ENCODE measurements at regions not wholly inside any gene's neighbourhood (a gene's known extent, or its start where the extent isn't known, plus 50 kb on each side); places are given as distances from the start of the nearest gene placed in this dataset.

DNA sequence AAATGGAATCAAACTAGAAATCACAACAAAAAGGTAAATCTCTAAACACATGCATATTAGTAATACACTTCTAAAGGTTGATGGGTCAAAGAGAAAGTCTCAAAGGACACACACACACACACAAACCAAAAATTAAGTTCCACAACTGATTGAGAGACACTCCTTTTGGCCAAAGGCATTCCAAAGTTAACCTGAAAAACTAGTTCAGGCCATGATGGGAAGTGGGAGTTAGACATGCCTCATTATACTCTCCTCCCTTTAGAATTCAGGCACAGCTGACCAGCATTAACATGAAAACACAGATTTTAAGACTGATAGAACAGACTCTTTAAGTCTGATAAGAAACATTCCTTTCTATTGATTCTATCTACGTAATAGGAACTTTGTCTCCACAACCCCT is 332.4 kb upstream of the IGFBP3 start:
- ATAC-seq (no peak), FAIRE-seq (no peak), DNase-seq (ENCODE audit: low read depth, low spot score) (no peak)
- ChIA-PET POLR2A (no interaction called here), SMC1A (ENCODE audit: uncharacterized antibody, unreplicated experiment) (no interaction called here), RAD21 (ENCODE audit: unreplicated experiment) (no interaction called here), CTCF (no interaction called here)
- H3K4me2 ChIP-seq (ENCODE audit: control insufficient read depth, insufficient read depth): no peak overlapping the region
- TF ChIP-seq, protein P1, sequence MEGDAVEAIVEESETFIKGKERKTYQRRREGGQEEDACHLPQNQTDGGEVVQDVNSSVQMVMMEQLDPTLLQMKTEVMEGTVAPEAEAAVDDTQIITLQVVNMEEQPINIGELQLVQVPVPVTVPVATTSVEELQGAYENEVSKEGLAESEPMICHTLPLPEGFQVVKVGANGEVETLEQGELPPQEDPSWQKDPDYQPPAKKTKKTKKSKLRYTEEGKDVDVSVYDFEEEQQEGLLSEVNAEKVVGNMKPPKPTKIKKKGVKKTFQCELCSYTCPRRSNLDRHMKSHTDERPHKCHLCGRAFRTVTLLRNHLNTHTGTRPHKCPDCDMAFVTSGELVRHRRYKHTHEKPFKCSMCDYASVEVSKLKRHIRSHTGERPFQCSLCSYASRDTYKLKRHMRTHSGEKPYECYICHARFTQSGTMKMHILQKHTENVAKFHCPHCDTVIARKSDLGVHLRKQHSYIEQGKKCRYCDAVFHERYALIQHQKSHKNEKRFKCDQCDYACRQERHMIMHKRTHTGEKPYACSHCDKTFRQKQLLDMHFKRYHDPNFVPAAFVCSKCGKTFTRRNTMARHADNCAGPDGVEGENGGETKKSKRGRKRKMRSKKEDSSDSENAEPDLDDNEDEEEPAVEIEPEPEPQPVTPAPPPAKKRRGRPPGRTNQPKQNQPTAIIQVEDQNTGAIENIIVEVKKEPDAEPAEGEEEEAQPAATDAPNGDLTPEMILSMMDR (IDR thresholded peaks at IDR 0.05 in 2 of 3, conservative IDR thresholded peaks at IDR 0.05 in 1 of 3; ENCODE audit: control insufficient read depth in 2 of 3, extremely low read depth in 1 of 3, insufficient read depth in 1 of 3, low read depth in 3 of 3, low read length in 3 of 3): no peak
- TF ChIP-seq HDAC2 (IDR thresholded peaks at IDR 0.05) (no peak), IKZF1 (conservative IDR thresholded peaks at IDR 0.05) (no peak), POLR2AphosphoS2 (IDR thresholded peaks at IDR 0.05; ENCODE audit: low read depth, low read length) (no peak), POLR2A (IDR thresholded peaks at IDR 0.05; ENCODE audit: low read depth, low read length) (no peak), GATAD2B (conservative IDR thresholded peaks at IDR 0.05; ENCODE audit: low read depth) (no peak), ZNF207 (IDR thresholded peaks at IDR 0.05; ENCODE audit: borderline replicate concordance) (no peak)
- TF ChIP-seq, protein P2, sequence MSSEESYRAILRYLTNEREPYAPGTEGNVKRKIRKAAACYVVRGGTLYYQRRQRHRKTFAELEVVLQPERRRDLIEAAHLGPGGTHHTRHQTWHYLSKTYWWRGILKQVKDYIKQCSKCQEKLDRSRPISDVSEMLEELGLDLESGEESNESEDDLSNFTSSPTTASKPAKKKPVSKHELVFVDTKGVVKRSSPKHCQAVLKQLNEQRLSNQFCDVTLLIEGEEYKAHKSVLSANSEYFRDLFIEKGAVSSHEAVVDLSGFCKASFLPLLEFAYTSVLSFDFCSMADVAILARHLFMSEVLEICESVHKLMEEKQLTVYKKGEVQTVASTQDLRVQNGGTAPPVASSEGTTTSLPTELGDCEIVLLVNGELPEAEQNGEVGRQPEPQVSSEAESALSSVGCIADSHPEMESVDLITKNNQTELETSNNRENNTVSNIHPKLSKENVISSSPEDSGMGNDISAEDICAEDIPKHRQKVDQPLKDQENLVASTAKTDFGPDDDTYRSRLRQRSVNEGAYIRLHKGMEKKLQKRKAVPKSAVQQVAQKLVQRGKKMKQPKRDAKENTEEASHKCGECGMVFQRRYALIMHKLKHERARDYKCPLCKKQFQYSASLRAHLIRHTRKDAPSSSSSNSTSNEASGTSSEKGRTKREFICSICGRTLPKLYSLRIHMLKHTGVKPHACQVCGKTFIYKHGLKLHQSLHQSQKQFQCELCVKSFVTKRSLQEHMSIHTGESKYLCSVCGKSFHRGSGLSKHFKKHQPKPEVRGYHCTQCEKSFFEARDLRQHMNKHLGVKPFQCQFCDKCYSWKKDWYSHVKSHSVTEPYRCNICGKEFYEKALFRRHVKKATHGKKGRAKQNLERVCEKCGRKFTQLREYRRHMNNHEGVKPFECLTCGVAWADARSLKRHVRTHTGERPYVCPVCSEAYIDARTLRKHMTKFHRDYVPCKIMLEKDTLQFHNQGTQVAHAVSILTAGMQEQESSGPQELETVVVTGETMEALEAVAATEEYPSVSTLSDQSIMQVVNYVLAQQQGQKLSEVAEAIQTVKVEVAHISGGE (CRISPR knock-in tag; IDR thresholded peaks at IDR 0.05): no peak
- TF ChIP-seq, protein P3, sequence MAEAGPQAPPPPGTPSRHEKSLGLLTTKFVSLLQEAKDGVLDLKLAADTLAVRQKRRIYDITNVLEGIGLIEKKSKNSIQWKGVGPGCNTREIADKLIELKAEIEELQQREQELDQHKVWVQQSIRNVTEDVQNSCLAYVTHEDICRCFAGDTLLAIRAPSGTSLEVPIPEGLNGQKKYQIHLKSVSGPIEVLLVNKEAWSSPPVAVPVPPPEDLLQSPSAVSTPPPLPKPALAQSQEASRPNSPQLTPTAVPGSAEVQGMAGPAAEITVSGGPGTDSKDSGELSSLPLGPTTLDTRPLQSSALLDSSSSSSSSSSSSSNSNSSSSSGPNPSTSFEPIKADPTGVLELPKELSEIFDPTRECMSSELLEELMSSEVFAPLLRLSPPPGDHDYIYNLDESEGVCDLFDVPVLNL (IDR thresholded peaks at IDR 0.05; ENCODE audit: low read depth, low read length): no peak
- TF ChIP-seq, protein P4, sequence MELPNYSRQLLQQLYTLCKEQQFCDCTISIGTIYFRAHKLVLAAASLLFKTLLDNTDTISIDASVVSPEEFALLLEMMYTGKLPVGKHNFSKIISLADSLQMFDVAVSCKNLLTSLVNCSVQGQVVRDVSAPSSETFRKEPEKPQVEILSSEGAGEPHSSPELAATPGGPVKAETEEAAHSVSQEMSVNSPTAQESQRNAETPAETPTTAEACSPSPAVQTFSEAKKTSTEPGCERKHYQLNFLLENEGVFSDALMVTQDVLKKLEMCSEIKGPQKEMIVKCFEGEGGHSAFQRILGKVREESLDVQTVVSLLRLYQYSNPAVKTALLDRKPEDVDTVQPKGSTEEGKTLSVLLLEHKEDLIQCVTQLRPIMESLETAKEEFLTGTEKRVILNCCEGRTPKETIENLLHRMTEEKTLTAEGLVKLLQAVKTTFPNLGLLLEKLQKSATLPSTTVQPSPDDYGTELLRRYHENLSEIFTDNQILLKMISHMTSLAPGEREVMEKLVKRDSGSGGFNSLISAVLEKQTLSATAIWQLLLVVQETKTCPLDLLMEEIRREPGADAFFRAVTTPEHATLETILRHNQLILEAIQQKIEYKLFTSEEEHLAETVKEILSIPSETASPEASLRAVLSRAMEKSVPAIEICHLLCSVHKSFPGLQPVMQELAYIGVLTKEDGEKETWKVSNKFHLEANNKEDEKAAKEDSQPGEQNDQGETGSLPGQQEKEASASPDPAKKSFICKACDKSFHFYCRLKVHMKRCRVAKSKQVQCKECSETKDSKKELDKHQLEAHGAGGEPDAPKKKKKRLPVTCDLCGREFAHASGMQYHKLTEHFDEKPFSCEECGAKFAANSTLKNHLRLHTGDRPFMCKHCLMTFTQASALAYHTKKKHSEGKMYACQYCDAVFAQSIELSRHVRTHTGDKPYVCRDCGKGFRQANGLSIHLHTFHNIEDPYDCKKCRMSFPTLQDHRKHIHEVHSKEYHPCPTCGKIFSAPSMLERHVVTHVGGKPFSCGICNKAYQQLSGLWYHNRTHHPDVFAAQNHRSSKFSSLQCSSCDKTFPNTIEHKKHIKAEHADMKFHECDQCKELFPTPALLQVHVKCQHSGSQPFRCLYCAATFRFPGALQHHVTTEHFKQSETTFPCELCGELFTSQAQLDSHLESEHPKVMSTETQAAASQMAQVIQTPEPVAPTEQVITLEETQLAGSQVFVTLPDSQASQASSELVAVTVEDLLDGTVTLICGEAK (IDR thresholded peaks at IDR 0.05; ENCODE audit: borderline replicate concordance): no peak
- BruUV-seq (replicated peaks): no TSS peak
- no peaks in the 10 kb centered on the region for H3K4me1 ChIP-seq (ENCODE audit: control insufficient read depth, insufficient read depth, low read length)
- H3K27ac ChIP-seq (ENCODE audit: control insufficient read depth, insufficient read depth): no peak overlapping the region
- H2AFZ ChIP-seq (ENCODE audit: control insufficient read depth, low read depth, low read length): no peak overlapping the region
- H3K27me3 ChIP-seq (replicated peaks in 1 of 2; ENCODE audit: control insufficient read depth in 2 of 2, insufficient read depth in 2 of 2, low read length in 1 of 2): no peaks in the 10 kb centered on the region
- H3K9ac ChIP-seq (ENCODE audit: control insufficient read depth, insufficient read depth, low read length): no peak overlapping the region
- H3K4me3 ChIP-seq: no peak overlapping the region
- no peaks in the 10 kb centered on the region for H4K20me1 ChIP-seq (ENCODE audit: control insufficient read depth, insufficient read depth)
- WGBS (ENCODE audit: insufficient coverage, insufficient replicate concordance, low lambda C conversion rate, missing lambda C conversion rate): 0% methylated on average over 1 of the region's 1 CpG
- H3K9me3 ChIP-seq (replicated peaks; ENCODE audit: control insufficient read depth, insufficient read depth, low read length): no peaks in the 10 kb centered on the region
- H3K79me2 ChIP-seq (ENCODE audit: control insufficient read depth, insufficient read depth, low read length): no peaks in the 10 kb centered on the region
- in situ Hi-C loops (cut with MboI) (no loop called here), intact Hi-C loops (cut with micrococcal nuclease; ENCODE audit: unreplicated experiment) (no loop called here)
- no peaks in the 10 kb centered on the region for H3K36me3 ChIP-seq (ENCODE audit: control insufficient read depth in 2 of 2, insufficient read depth in 2 of 2, low read length in 1 of 2)
